Kidney epithelial cell (primary cell): ENCODE measurements at regions not wholly inside any gene's neighbourhood (a gene's known extent, or its start where the extent isn't known, plus 50 kb on each side); places are given as distances from the start of the nearest gene placed in this dataset.
"Not testable (repeated sequence)": the region's sequence is repeated elsewhere in the genome, so short reads cannot be mapped to it uniquely, and the experiment has no call there.

Experiments used
- DNase-seq: peaks from one replicate; pipeline ENCODE4 v3.0.0-alpha.2; 2010; ENCODE audit warnings: low read depth
- H3K27me3 ChIP-seq: 2 replicates; pipeline ENCODE4 v1.6.0; 2011; ENCODE audit warnings: low read length; ENCODE audit not compliant: control insufficient read depth, insufficient read depth
- H3K36me3 ChIP-seq: 2 replicates; pipeline ENCODE4 v1.5.1; 2011; ENCODE audit warnings: low read length; ENCODE audit not compliant: control insufficient read depth, insufficient read depth
- H3K4me3 ChIP-seq: 2 replicates; pipeline ENCODE4 v1.5.1; 2011; ENCODE audit warnings: low read depth, mild to moderate bottlenecking, control low read depth, low read length
- CTCF ChIP-seq: IDR thresholded peaks from 2 replicates; pipeline ENCODE4 v1.5.1; 2011; ENCODE audit warnings: mild to moderate bottlenecking, moderate library complexity, low read length, control low read depth, inconsistent platforms; ENCODE audit not compliant: insufficient read depth, poor library complexity, severe bottlenecking

DNA sequence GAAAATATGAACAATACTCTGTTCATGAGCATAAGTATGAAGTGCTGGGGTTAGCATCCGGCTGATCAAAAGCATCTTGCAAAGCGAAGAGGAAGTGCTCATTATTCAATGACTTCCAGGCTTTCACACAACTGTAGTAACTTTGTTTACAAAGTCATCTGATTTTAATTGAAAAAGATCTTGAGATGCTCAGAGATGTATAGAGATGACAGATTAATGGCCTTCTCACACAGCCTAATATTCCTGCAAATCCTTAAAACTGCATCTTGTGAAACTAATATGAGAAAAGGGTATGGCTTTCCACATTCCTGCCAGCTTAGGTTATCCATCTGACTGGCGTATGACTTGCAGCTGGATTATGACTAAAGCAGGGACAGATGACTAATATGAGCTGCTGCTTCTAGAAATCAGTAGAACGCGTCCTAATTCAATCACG is 125.4 kb downstream of the CASP12 start:
- peak; percentile 89 for DNase-seq
- Histone ChIP-seq H3K27me3 (no peaks in the 10 kb centered on the region), H3K4me3 (no peak overlapping the region), H3K36me3 (no peaks in the 10 kb centered on the region)
- TF ChIP-seq CTCF, result no peak

GRCh38 chr11:104771763-104772162 is 126.5 kb downstream of the CASP12 start:
- no peak overlapping the region for H3K4me3 ChIP-seq
- no peak for DNase-seq
- H3K36me3 ChIP-seq, result no peaks in the 10 kb centered on the region
- TF ChIP-seq CTCF, result no peak
- H3K27me3 ChIP-seq, result no peaks in the 10 kb centered on the region

DNA sequence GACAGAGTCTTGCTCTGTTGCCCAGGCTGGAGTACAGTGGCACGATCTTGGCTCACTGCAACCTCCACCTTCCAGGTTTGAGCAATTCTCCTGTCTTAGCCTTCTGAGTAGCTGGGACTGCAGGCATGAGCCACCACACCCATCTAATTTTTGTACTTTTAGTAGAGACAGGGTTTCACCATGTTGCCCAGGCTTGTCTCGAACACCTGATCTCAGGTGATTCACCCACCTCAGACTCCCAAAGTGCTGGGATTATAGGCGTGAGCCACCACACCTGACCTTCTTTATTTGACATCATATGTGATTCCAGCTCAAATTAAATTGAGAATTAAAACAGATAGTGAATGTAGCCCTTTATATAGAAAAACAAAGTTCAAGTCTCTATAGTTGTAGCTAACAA is 127.2 kb downstream of the CASP12 start:
- H3K27me3 ChIP-seq, H3K4me3 ChIP-seq, DNase-seq, H3K36me3 ChIP-seq: not testable (repeated sequence)

GRCh38 chr11:104765401-104766095 is 132.7 kb downstream of the CASP12 start:
- H3K36me3 ChIP-seq, result no peaks in the 10 kb centered on the region
- H3K4me3 ChIP-seq, result no peak overlapping the region
- no peak for TF ChIP-seq CTCF
- no peaks in the 10 kb centered on the region for H3K27me3 ChIP-seq
- no peak for DNase-seq

- Histone ChIP-seq H3K4me3 (no peak overlapping the region), H3K27me3 (no peaks in the 10 kb centered on the region), H3K36me3 (no peaks in the 10 kb centered on the region)
- no peak for DNase-seq
- TF ChIP-seq CTCF, result no peak
Measured at GRCh38 chr11:104764710-104765045, 133.6 kb downstream of the CASP12 start.

DNA sequence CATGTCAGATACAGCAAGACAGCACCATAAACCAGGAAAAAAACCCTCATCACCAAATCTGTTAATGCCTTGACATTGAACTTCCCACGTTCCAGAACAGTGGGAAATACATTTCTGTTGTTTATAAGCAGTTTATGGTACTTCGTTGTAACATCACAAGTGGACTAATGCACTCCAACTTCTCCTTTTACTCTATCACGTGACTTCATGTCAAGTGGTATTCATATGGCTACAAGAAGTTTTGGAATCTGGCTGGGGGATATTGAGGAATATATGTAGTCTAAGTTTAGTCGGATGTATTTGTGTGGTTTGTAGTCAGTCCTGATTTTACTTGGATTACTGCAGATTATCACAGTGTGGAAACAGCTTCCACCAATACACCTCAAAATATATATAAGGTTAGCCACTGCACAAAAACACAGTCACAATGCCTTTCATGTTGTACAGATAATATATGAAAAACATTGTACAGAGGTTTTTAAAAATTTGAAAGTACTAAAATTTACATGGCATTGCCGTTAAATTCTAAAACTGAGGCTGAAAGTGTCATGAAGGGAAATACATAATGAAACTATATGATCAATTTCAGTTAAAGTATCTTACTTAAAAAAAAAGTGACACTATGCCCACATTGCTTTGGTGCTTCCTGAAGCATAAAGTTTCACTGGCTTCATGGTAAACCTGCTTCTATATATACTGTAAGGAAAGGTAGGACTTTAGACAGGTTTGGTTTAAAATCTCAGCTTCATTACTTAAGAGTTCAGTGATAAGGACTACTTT is 134.1 kb downstream of the CASP12 start:
- Histone ChIP-seq H3K36me3 (no peaks in the 10 kb centered on the region), H3K4me3 (no peak overlapping the region), H3K27me3 (no peaks in the 10 kb centered on the region)
- DNase-seq, result no peak
- TF ChIP-seq CTCF, result no peak
